Progenitor cell of endocrine pancreas (in vitro differentiated cells): ENCODE measurements at regions not wholly inside any gene's neighbourhood (a gene's known extent, or its start where the extent isn't known, plus 50 kb on each side); places are given as distances from the start of the nearest gene placed in this dataset.

Experiments used
- DNase-seq: peaks from one replicate; pipeline ENCODE4 v3.0.0; 2021; ENCODE audit warnings: low spot score; ENCODE audit not compliant: unreplicated experiment
- H3K27ac Mint-ChIP-seq: 2 replicates; pipeline ENCODE4 v1.8.0; 2021; ENCODE audit warnings: mild to moderate bottlenecking, moderate library complexity, mixed read lengths
- H3K27me3 Mint-ChIP-seq: 2 replicates; pipeline ENCODE4 v1.8.0; 2021; ENCODE audit warnings: mixed read lengths
- H3K36me3 Mint-ChIP-seq: 2 replicates; pipeline ENCODE4 v1.8.0; 2022; ENCODE audit warnings: mixed read lengths; ENCODE audit not compliant: insufficient read depth
- H3K4me1 Mint-ChIP-seq: 2 replicates; pipeline ENCODE4 v1.8.0; 2021; ENCODE audit warnings: low read depth, mixed read lengths
- H3K4me3 Mint-ChIP-seq: 2 replicates; pipeline ENCODE4 v1.8.0; 2021; ENCODE audit warnings: low read depth, mild to moderate bottlenecking, moderate library complexity, mixed read lengths
- H3K9me3 Mint-ChIP-seq: 2 replicates; pipeline ENCODE4 v1.8.0; 2021; ENCODE audit warnings: low read depth, mixed read lengths
- CTCF ChIP-seq: fragments of 200-600 bp; sonication (generic); IDR thresholded peaks from one replicate; pipeline ENCODE4 v1.5.0; 2021; ENCODE audit warnings: antibody characterized with exemption, mild to moderate bottlenecking; ENCODE audit not compliant: unreplicated experiment

GRCh38 chr2:221848286-221848685 is 276.2 kb upstream of the EPHA4 start:
- no peak for DNase-seq
- TF ChIP-seq CTCF = no peak
- Mint-ChIP-seq H3K27me3 (peaks cover 3% of the 10 kb centered on the region), H3K27ac (no peak overlapping the region), H3K36me3 (no peaks in the 10 kb centered on the region), H3K4me3 (no peak overlapping the region), H3K4me1 (peaks cover 3% of the 10 kb centered on the region), H3K9me3 (no peaks in the 10 kb centered on the region)

GRCh38 chr2:221845021-221845365 is 272.9 kb upstream of the EPHA4 start:
- no peaks in the 10 kb centered on the region for H3K36me3 Mint-ChIP-seq
- H3K4me3 Mint-ChIP-seq = no peak overlapping the region
- TF ChIP-seq CTCF = no peak
- no peaks in the 10 kb centered on the region for H3K9me3 Mint-ChIP-seq
- no peak for DNase-seq
- no peak overlapping the region for H3K27ac Mint-ChIP-seq
- peaks cover 1% of the 10 kb centered on the region for H3K4me1 Mint-ChIP-seq
- H3K27me3 Mint-ChIP-seq = no peaks in the 10 kb centered on the region

- TF ChIP-seq CTCF = no peak
- Mint-ChIP-seq H3K36me3 (no peaks in the 10 kb centered on the region), H3K27ac (no peak overlapping the region)
These were observed 272.3 kb upstream of the EPHA4 start for GRCh38 chr2:221844212-221845020.

GRCh38 chr2:221836095-221836494 is 264.0 kb upstream of the EPHA4 start:
- Mint-ChIP-seq H3K27ac (no peak overlapping the region), H3K9me3 (peaks cover 3% of the 10 kb centered on the region), H3K27me3 (no peaks in the 10 kb centered on the region), H3K4me3 (no peak overlapping the region), H3K36me3 (no peaks in the 10 kb centered on the region), H3K4me1 (peaks cover 5% of the 10 kb centered on the region)
- DNase-seq = no peak
- TF ChIP-seq CTCF = no peak

More at GRCh38 chr2:221844212-221845020, 272.3 kb upstream of the EPHA4 start:
- Mint-ChIP-seq H3K4me3 (no peak overlapping the region), H3K27me3 (no peaks in the 10 kb centered on the region), H3K4me1 (peaks cover 1% of the 10 kb centered on the region), H3K9me3 (no peaks in the 10 kb centered on the region)
- no peak for DNase-seq

- no peak for DNase-seq
- Mint-ChIP-seq H3K9me3 (peaks cover 4% of the 10 kb centered on the region), H3K27me3 (no peaks in the 10 kb centered on the region), H3K4me3 (no peak overlapping the region), H3K4me1 (peaks cover 5% of the 10 kb centered on the region), H3K27ac (peak overlapping the region; percentile 16), H3K36me3 (no peaks in the 10 kb centered on the region)
- TF ChIP-seq CTCF = no peak
These were observed 261.9 kb upstream of the EPHA4 start for GRCh38 chr2:221833966-221834365.
